IPS-15b (cell line): ENCODE measurements at regions not wholly inside any gene's neighbourhood (a gene's known extent, or its start where the extent isn't known, plus 50 kb on each side); places are given as distances from the start of the nearest gene placed in this dataset.

Source experiments
- H3K27me3 ChIP-seq: one replicate; pipeline ENCODE4 v1.6.1; 2013; ENCODE audit warnings: low read length; ENCODE audit not compliant: control insufficient read depth, insufficient read depth
- H3K36me3 ChIP-seq: one replicate; pipeline ENCODE4 v1.6.1; 2013; ENCODE audit warnings: low read length; ENCODE audit not compliant: control insufficient read depth, insufficient read depth
- H3K4me1 ChIP-seq: one replicate; pipeline ENCODE4 v1.6.1; 2013; ENCODE audit warnings: mild to moderate bottlenecking, low read length; ENCODE audit not compliant: control insufficient read depth, insufficient read depth
- H3K4me3 ChIP-seq: one replicate; pipeline ENCODE4 v1.5.1; 2013; ENCODE audit warnings: low read depth, low read length
- H3K9ac ChIP-seq: one replicate; pipeline ENCODE4 v1.6.1; 2013; ENCODE audit warnings: low read depth, mild to moderate bottlenecking, low read length
- H3K9me3 ChIP-seq: one replicate; pipeline ENCODE4 v1.6.1; 2013; ENCODE audit warnings: mild to moderate bottlenecking, low read length; ENCODE audit not compliant: control insufficient read depth, insufficient read depth

- H3K27me3 ChIP-seq = no peaks in the 10 kb centered on the region
- H3K4me3 ChIP-seq = no peak overlapping the region
- H3K36me3 ChIP-seq = peaks cover 12% of the 10 kb centered on the region
- no peak overlapping the region for H3K9ac ChIP-seq
- no peaks in the 10 kb centered on the region for H3K4me1 ChIP-seq
- H3K9me3 ChIP-seq = no peaks in the 10 kb centered on the region
Observed at GRCh38 chr17:77502626-77503292, 362.0 kb downstream of the SEC14L1 start.

DNA sequence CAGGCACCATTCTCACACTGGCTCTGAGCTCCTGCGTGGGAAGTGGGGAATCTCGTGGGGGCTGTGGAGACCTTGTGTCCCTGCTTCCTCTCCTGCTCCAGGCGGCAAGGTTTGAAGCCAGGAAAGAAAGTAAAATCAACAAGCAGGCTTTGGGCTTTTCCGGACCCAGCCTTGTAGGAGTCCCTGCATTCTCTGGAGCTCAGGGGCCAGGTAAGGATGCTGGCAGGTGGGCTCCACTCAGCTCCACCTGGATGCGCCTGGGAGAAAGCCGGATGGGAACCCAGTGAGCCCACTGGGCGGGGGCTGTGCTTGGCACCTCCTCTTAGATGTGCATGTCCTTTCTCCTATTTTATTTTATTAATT, 362.5 kb downstream of the SEC14L1 start:
- no peaks in the 10 kb centered on the region for H3K4me1 ChIP-seq
- H3K4me3 ChIP-seq = no peak overlapping the region
- no peak overlapping the region for H3K9ac ChIP-seq
- no peaks in the 10 kb centered on the region for H3K27me3 ChIP-seq
- peaks cover 12% of the 10 kb centered on the region for H3K36me3 ChIP-seq
- H3K9me3 ChIP-seq = no peaks in the 10 kb centered on the region

DNA sequence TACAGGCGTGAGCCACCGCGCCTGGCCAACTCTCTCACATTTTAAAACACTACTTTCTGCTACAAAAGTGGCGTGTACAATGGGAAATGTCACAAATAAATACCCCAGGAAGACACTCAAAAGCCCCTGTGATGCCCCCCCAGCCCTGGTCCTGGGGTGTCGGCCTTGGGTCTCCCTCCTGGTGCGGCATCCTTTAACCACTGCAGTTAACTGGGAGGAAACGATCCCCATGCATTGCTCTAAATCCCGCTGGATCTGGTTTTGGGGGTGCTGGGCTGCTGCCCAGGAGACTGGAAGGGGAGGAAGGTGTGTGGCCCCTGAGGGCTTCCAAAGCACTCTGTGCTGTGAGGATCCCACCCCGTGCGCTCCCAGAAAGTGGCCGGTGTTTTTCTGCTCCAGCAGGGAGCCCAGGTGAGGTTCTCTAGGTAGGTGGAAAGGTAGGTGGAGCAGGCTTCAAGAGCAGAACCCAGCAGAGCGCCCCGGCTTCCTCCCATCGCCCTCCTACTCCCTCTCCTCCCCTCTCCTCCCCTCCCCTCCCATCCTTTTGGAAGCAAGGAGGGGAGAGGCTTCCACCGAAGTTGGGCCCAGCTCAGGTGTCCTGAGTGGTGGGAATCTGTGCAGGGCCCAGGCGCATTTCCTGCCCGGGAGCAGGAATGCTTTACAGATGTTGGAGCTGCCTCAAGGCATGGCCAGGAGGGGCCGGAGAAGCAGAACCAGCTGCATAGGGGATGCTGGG, 363.3 kb downstream of the SEC14L1 start:
- Histone ChIP-seq H3K4me3 (no peak overlapping the region), H3K9ac (no peak overlapping the region), H3K9me3 (no peaks in the 10 kb centered on the region), H3K4me1 (no peaks in the 10 kb centered on the region), H3K27me3 (no peaks in the 10 kb centered on the region), H3K36me3 (peaks cover 8% of the 10 kb centered on the region)

GRCh38 chr17:77504652-77505155, 363.9 kb downstream of the SEC14L1 start:
- no peak overlapping the region for H3K4me3 ChIP-seq
- H3K27me3 ChIP-seq = no peaks in the 10 kb centered on the region
- H3K36me3 ChIP-seq = peaks cover 3% of the 10 kb centered on the region
- no peak overlapping the region for H3K9ac ChIP-seq
- no peaks in the 10 kb centered on the region for H3K4me1 ChIP-seq
- no peaks in the 10 kb centered on the region for H3K9me3 ChIP-seq

- Histone ChIP-seq H3K9me3 (no peaks in the 10 kb centered on the region), H3K4me3 (no peak overlapping the region), H3K27me3 (no peaks in the 10 kb centered on the region), H3K9ac (no peak overlapping the region), H3K36me3 (no peaks in the 10 kb centered on the region), H3K4me1 (no peaks in the 10 kb centered on the region)
Observed at GRCh38 chr17:77505181-77505639, 364.4 kb downstream of the SEC14L1 start.

GRCh38 chr17:77506371-77506991, 365.7 kb downstream of the SEC14L1 start:
- H3K9ac ChIP-seq = no peak overlapping the region
- H3K36me3 ChIP-seq = no peaks in the 10 kb centered on the region
- H3K27me3 ChIP-seq = no peaks in the 10 kb centered on the region
- H3K4me1 ChIP-seq = no peaks in the 10 kb centered on the region
- H3K4me3 ChIP-seq = no peak overlapping the region
- no peaks in the 10 kb centered on the region for H3K9me3 ChIP-seq

DNA sequence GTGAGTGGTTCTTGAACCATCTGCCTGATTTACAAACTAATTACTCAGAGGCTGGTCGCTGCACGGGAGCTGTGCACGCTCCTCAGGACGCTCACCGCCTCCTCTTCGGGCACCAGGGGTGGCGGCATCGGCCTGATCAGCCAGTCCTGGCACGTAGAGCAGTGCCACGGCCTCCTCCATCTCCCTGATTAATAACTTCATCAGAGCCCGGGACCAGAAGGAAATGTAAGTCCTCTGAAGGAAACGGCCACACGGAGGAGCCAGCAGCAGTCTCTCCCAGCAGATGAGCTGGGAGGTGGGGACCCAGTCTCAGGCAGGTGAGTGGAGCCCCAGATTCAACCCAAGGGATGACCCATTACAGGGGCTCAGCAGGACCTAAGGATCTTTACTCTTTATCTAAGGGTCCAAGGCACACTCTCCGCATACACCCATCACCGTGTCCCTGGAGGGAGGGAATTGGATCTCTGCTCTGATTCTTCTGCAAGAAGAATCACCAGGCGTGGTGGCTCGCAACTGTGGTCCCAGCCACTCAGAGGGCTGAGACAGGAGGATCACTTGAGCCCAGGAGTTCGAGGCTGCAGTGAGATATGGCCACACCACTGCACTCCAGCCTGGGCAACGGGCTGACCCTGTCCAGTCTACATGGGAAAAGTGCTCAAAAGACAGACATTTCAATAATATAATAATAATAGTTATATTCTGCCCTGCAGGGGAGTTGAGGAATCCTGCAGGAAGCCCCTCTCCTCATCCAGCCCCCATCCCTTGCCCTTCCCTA, 366.5 kb downstream of the SEC14L1 start:
- H3K27me3 ChIP-seq = no peaks in the 10 kb centered on the region
- no peak overlapping the region for H3K9ac ChIP-seq
- H3K9me3 ChIP-seq = no peaks in the 10 kb centered on the region
- H3K4me1 ChIP-seq = no peaks in the 10 kb centered on the region
- H3K4me3 ChIP-seq = no peak overlapping the region
- no peaks in the 10 kb centered on the region for H3K36me3 ChIP-seq

GRCh38 chr17:77508047-77508715, 367.4 kb downstream of the SEC14L1 start:
- H3K36me3 ChIP-seq = no peaks in the 10 kb centered on the region
- no peaks in the 10 kb centered on the region for H3K4me1 ChIP-seq
- no peaks in the 10 kb centered on the region for H3K27me3 ChIP-seq
- H3K9me3 ChIP-seq = no peaks in the 10 kb centered on the region
- H3K9ac ChIP-seq = no peak overlapping the region
- H3K4me3 ChIP-seq = no peak overlapping the region

DNA sequence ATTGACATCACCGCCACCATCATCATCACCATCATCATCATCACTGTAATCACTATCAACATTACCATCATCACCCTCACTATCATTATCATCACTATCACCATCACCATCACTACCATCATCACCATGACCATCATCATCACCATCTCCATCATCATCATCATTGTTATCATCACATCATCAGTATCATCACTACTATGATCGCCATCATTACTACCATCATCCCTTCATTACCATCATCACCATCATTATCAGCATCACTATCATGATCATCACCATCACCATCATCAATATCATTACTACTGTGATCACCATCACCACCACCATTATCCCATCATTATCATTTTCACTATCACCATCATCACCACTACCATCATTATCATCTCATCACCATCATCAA, 368.3 kb downstream of the SEC14L1 start:
- Histone ChIP-seq H3K36me3 (no peaks in the 10 kb centered on the region), H3K4me3 (no peak overlapping the region), H3K9me3 (no peaks in the 10 kb centered on the region), H3K9ac (no peak overlapping the region), H3K4me1 (no peaks in the 10 kb centered on the region), H3K27me3 (no peaks in the 10 kb centered on the region)

DNA sequence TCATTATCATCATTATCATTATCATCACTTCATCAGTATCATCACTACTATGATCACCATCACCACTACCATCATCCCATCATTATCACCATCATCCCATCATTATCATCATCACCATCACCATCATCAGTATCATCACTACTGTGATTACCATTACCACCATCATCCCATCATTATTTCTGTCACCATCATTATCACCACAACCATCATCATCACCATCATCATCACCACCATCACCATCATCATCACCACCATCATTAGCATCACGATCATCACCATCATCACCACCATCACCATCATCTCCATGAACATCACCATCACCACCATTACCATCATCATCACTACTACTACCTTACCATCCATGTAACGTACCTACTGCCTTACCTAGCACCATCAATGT, 368.8 kb downstream of the SEC14L1 start:
- no peaks in the 10 kb centered on the region for H3K4me1 ChIP-seq
- no peaks in the 10 kb centered on the region for H3K27me3 ChIP-seq
- H3K4me3 ChIP-seq = no peak overlapping the region
- H3K36me3 ChIP-seq = no peaks in the 10 kb centered on the region
- no peak overlapping the region for H3K9ac ChIP-seq
- H3K9me3 ChIP-seq = no peaks in the 10 kb centered on the region

DNA sequence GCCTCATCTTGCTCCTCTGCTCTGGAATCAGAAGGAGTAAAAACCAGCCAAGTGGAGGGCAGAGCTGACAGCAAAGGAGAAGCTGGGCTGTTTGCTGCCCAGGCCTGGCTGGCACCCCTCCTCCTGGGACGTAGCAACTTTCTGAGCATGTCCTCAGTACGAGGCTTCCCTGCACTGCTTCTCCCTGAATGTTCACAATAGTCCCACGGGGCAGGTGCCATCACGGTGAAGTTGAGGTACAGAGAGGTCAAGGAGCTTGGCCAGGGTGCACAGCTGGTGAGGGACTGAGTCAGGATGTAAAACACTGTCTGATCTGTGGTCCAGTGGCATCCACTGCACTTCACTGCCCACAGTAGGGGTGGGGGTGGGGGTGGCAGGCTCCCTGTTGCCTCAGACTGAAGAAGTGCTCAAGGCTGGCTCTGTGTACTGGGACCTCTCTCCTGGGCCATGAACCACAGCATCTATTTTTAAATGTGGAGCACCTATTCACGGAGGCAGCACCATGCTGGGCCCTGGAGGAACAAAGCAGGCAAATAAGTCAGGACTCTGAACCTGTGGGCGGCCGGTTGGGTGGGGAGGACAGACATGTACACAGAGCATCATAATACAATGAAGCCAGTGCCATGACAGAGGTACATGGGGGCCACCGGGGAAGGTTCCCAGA, 369.5 kb downstream of the SEC14L1 start:
- no peaks in the 10 kb centered on the region for H3K9me3 ChIP-seq
- no peaks in the 10 kb centered on the region for H3K36me3 ChIP-seq
- no peaks in the 10 kb centered on the region for H3K27me3 ChIP-seq
- no peaks in the 10 kb centered on the region for H3K4me1 ChIP-seq
- no peak overlapping the region for H3K9ac ChIP-seq
- no peak overlapping the region for H3K4me3 ChIP-seq
